ENCODE measurements at regions not wholly inside any gene's neighbourhood (a gene's known extent, or its start where the extent isn't known, plus 50 kb on each side); places are given as distances from the start of the nearest gene placed in this dataset.

GRCh38 chr2:162926501-162926900 lies 87.9 kb upstream of the KCNH7 start:
- no peaks in the 10 kb centered on the region for H3K4me1 Mint-ChIP-seq
- DNase-seq, result no peak
- H3K9me3 Mint-ChIP-seq, result no peaks in the 10 kb centered on the region
- intact Hi-C loops (cut with micrococcal nuclease), result no loop called here
- H3K27ac Mint-ChIP-seq, result no peak overlapping the region
- no peak overlapping the region for H3K4me3 Mint-ChIP-seq
- no peaks in the 10 kb centered on the region for H3K36me3 Mint-ChIP-seq (ENCODE audit: low read depth)
- H3K27me3 Mint-ChIP-seq, result no peaks in the 10 kb centered on the region

GRCh38 chr2:162925595-162925994 lies 87.0 kb upstream of the KCNH7 start:
- Mint-ChIP-seq H3K4me3 (no peak overlapping the region), H3K4me1 (no peaks in the 10 kb centered on the region), H3K27me3 (no peaks in the 10 kb centered on the region), H3K36me3 (ENCODE audit: low read depth) (no peaks in the 10 kb centered on the region), H3K9me3 (no peaks in the 10 kb centered on the region), H3K27ac (no peak overlapping the region)
- no peak for DNase-seq
- intact Hi-C loops (cut with micrococcal nuclease), result no loop called here

GRCh38 chr2:162919111-162919510 lies 80.5 kb upstream of the KCNH7 start:
- H3K4me3 Mint-ChIP-seq, result no peak overlapping the region
- no peaks in the 10 kb centered on the region for H3K9me3 Mint-ChIP-seq
- intact Hi-C loops (cut with micrococcal nuclease), result no loop called here
- DNase-seq, result no peak
- no peaks in the 10 kb centered on the region for H3K27me3 Mint-ChIP-seq
- H3K4me1 Mint-ChIP-seq, result no peaks in the 10 kb centered on the region
- no peak overlapping the region for H3K27ac Mint-ChIP-seq
- no peaks in the 10 kb centered on the region for H3K36me3 Mint-ChIP-seq (ENCODE audit: low read depth)

GRCh38 chr2:162917626-162918025 lies 79.1 kb upstream of the KCNH7 start:
- no peaks in the 10 kb centered on the region for H3K9me3 Mint-ChIP-seq
- no peak overlapping the region for H3K27ac Mint-ChIP-seq
- no peaks in the 10 kb centered on the region for H3K36me3 Mint-ChIP-seq (ENCODE audit: low read depth)
- H3K4me1 Mint-ChIP-seq, result no peaks in the 10 kb centered on the region
- no peak for DNase-seq
- intact Hi-C loops (cut with micrococcal nuclease), result no loop called here
- H3K27me3 Mint-ChIP-seq, result no peaks in the 10 kb centered on the region
- H3K4me3 Mint-ChIP-seq, result no peak overlapping the region

GRCh38 chr2:162916286-162916801 lies 77.8 kb upstream of the KCNH7 start:
- Mint-ChIP-seq H3K4me1 (no peaks in the 10 kb centered on the region), H3K27me3 (no peaks in the 10 kb centered on the region), H3K9me3 (no peaks in the 10 kb centered on the region), H3K36me3 (ENCODE audit: low read depth) (no peaks in the 10 kb centered on the region), H3K4me3 (no peak overlapping the region), H3K27ac (no peak overlapping the region)
- DNase-seq, result no peak
- intact Hi-C loops (cut with micrococcal nuclease), result no loop called here

GRCh38 chr2:162915858-162916257 lies 77.3 kb upstream of the KCNH7 start:
- Mint-ChIP-seq H3K27ac (no peak overlapping the region), H3K4me3 (no peak overlapping the region), H3K4me1 (no peaks in the 10 kb centered on the region), H3K27me3 (no peaks in the 10 kb centered on the region), H3K9me3 (no peaks in the 10 kb centered on the region), H3K36me3 (ENCODE audit: low read depth) (no peaks in the 10 kb centered on the region)
- intact Hi-C loops (cut with micrococcal nuclease), result no loop called here
- no peak for DNase-seq

- no peak for DNase-seq
- no peaks in the 10 kb centered on the region for H3K36me3 Mint-ChIP-seq (ENCODE audit: low read depth)
- H3K27me3 Mint-ChIP-seq, result no peaks in the 10 kb centered on the region
- H3K27ac Mint-ChIP-seq, result no peak overlapping the region
- H3K9me3 Mint-ChIP-seq, result no peaks in the 10 kb centered on the region
- intact Hi-C loops (cut with micrococcal nuclease), result no loop called here
- no peaks in the 10 kb centered on the region for H3K4me1 Mint-ChIP-seq
- no peak overlapping the region for H3K4me3 Mint-ChIP-seq
These were observed 75.6 kb upstream of the KCNH7 start for GRCh38 chr2:162914161-162914560.

GRCh38 chr2:162912787-162913186 lies 74.2 kb upstream of the KCNH7 start:
- no peak for DNase-seq
- Mint-ChIP-seq H3K4me1 (no peaks in the 10 kb centered on the region), H3K4me3 (no peak overlapping the region), H3K9me3 (no peaks in the 10 kb centered on the region), H3K27ac (no peak overlapping the region), H3K27me3 (no peaks in the 10 kb centered on the region), H3K36me3 (ENCODE audit: low read depth) (no peaks in the 10 kb centered on the region)
- intact Hi-C loops (cut with micrococcal nuclease), result no loop called here

- no peaks in the 10 kb centered on the region for H3K9me3 Mint-ChIP-seq
- no peak for DNase-seq
- H3K27ac Mint-ChIP-seq, result no peak overlapping the region
- H3K4me3 Mint-ChIP-seq, result no peak overlapping the region
- no peaks in the 10 kb centered on the region for H3K36me3 Mint-ChIP-seq (ENCODE audit: low read depth)
- H3K4me1 Mint-ChIP-seq, result no peaks in the 10 kb centered on the region
- H3K27me3 Mint-ChIP-seq, result no peaks in the 10 kb centered on the region
- intact Hi-C loops (cut with micrococcal nuclease), result no loop called here
These were observed 70.0 kb upstream of the KCNH7 start for GRCh38 chr2:162908567-162908966.

GRCh38 chr2:162890690-162891311 lies 52.2 kb upstream of the KCNH7 start:
- Mint-ChIP-seq H3K27ac (no peak overlapping the region), H3K4me1 (no peaks in the 10 kb centered on the region), H3K36me3 (ENCODE audit: low read depth) (no peaks in the 10 kb centered on the region), H3K4me3 (no peak overlapping the region), H3K9me3 (no peaks in the 10 kb centered on the region), H3K27me3 (no peaks in the 10 kb centered on the region)
- peak; percentile 66 for DNase-seq
- intact Hi-C loops (cut with micrococcal nuclease), result loop anchor here (10.0 kb wide), 1 partner anchor 244 kb away; no protein-coding TSS in a partner anchor

- Mint-ChIP-seq H3K4me3 (no peak overlapping the region), H3K27ac (no peak overlapping the region), H3K4me1 (no peaks in the 10 kb centered on the region), H3K27me3 (no peaks in the 10 kb centered on the region), H3K36me3 (ENCODE audit: low read depth) (no peaks in the 10 kb centered on the region), H3K9me3 (no peaks in the 10 kb centered on the region)
- DNase-seq, result no peak
- intact Hi-C loops (cut with micrococcal nuclease), result no loop called here
These were observed 50.1 kb upstream of the KCNH7 start for GRCh38 chr2:162888652-162889051.
